ENCODE measurements at regions not wholly inside any gene's neighbourhood (a gene's known extent, or its start where the extent isn't known, plus 50 kb on each side); places are given as distances from the start of the nearest gene placed in this dataset.

- no peak for DNase-seq (ENCODE audit: low read depth, low spot score)
- TF ChIP-seq ZNF274 (IDR thresholded peaks at IDR 0.05; ENCODE audit: low read depth, low read length) (no peak), SUZ12 (IDR thresholded peaks at IDR 0.05; ENCODE audit: extremely low read depth, insufficient read depth, insufficient read length) (no peak), YY1 (IDR thresholded peaks at IDR 0.05; ENCODE audit: insufficient read depth, insufficient read length) (no peak)
- Histone ChIP-seq H3K9me3 (ENCODE audit: insufficient read depth, low read length) (no peaks in the 10 kb centered on the region; the same call in 1 of the 2 replicates), H3K9ac (ENCODE audit: insufficient read length, low read depth) (no peak overlapping the region), H3K4me3 (ENCODE audit: insufficient read length, low read depth) (no peak overlapping the region), H3K27me3 (ENCODE audit: insufficient read depth, insufficient read length) (no peaks in the 10 kb centered on the region), H3K4me1 (ENCODE audit: insufficient read depth, insufficient read length) (no peaks in the 10 kb centered on the region), H3K36me3 (ENCODE audit: insufficient read depth, insufficient read length, low read length) (no peaks in the 10 kb centered on the region)
Observed at GRCh38 chr6:102582569-102582968, 1189.1 kb downstream of the GRIK2 start.

- Histone ChIP-seq H3K36me3 (ENCODE audit: insufficient read depth, insufficient read length, low read length) (no peaks in the 10 kb centered on the region), H3K4me1 (ENCODE audit: insufficient read depth, insufficient read length) (no peaks in the 10 kb centered on the region), H3K4me3 (ENCODE audit: insufficient read length, low read depth) (no peak overlapping the region), H3K9me3 (ENCODE audit: insufficient read depth, low read length) (no peaks in the 10 kb centered on the region; the same call in 1 of the 2 replicates), H3K27me3 (ENCODE audit: insufficient read depth, insufficient read length) (no peaks in the 10 kb centered on the region), H3K9ac (ENCODE audit: insufficient read length, low read depth) (no peak overlapping the region)
- no peak for DNase-seq (ENCODE audit: low read depth, low spot score)
- TF ChIP-seq ZNF274 (IDR thresholded peaks at IDR 0.05; ENCODE audit: low read depth, low read length) = no peak
Observed at GRCh38 chr6:102581378-102582124, 1188.0 kb downstream of the GRIK2 start.

GRCh38 chr6:102571236-102571908 lies 1177.9 kb downstream of the GRIK2 start:
- no peak for DNase-seq (ENCODE audit: low read depth, low spot score)
- H3K27me3 ChIP-seq (ENCODE audit: insufficient read depth, insufficient read length) = no peaks in the 10 kb centered on the region
- no peaks in the 10 kb centered on the region for H3K36me3 ChIP-seq (ENCODE audit: insufficient read depth, insufficient read length, low read length)
- no peaks in the 10 kb centered on the region for H3K4me1 ChIP-seq (ENCODE audit: insufficient read depth, insufficient read length)
- TF ChIP-seq SUZ12 (IDR thresholded peaks at IDR 0.05; ENCODE audit: extremely low read depth, insufficient read depth, insufficient read length) (no peak), ZNF274 (IDR thresholded peaks at IDR 0.05; ENCODE audit: low read depth, low read length) (no peak), YY1 (IDR thresholded peaks at IDR 0.05; ENCODE audit: insufficient read depth, insufficient read length) (no peak)
- no peaks in the 10 kb centered on the region for H3K9me3 ChIP-seq (ENCODE audit: insufficient read depth, low read length)
- no peak overlapping the region for H3K4me3 ChIP-seq (ENCODE audit: insufficient read length, low read depth)
- no peak overlapping the region for H3K9ac ChIP-seq (ENCODE audit: insufficient read length, low read depth)

GRCh38 chr6:102562713-102563112 lies 1169.2 kb downstream of the GRIK2 start:
- Histone ChIP-seq H3K9ac (ENCODE audit: insufficient read length, low read depth) (no peak overlapping the region), H3K4me3 (ENCODE audit: insufficient read length, low read depth) (no peak overlapping the region), H3K9me3 (ENCODE audit: insufficient read depth, low read length) (no peaks in the 10 kb centered on the region), H3K36me3 (ENCODE audit: insufficient read depth, insufficient read length, low read length) (no peaks in the 10 kb centered on the region), H3K27me3 (ENCODE audit: insufficient read depth, insufficient read length) (no peaks in the 10 kb centered on the region), H3K4me1 (ENCODE audit: insufficient read depth, insufficient read length) (no peaks in the 10 kb centered on the region)
- DNase-seq (ENCODE audit: low read depth, low spot score) = no peak
- TF ChIP-seq SUZ12 (IDR thresholded peaks at IDR 0.05; ENCODE audit: extremely low read depth, insufficient read depth, insufficient read length) (no peak), YY1 (IDR thresholded peaks at IDR 0.05; ENCODE audit: insufficient read depth, insufficient read length) (no peak), ZNF274 (IDR thresholded peaks at IDR 0.05; ENCODE audit: low read depth, low read length) (no peak)

- TF ChIP-seq YY1 (IDR thresholded peaks at IDR 0.05; ENCODE audit: insufficient read depth, insufficient read length) (no peak), ZNF274 (IDR thresholded peaks at IDR 0.05; ENCODE audit: low read depth, low read length) (no peak), SUZ12 (IDR thresholded peaks at IDR 0.05; ENCODE audit: extremely low read depth, insufficient read depth, insufficient read length) (no peak)
- H3K9me3 ChIP-seq (ENCODE audit: insufficient read depth, low read length) = no peaks in the 10 kb centered on the region
- DNase-seq (ENCODE audit: low read depth, low spot score) = no peak
Observed at GRCh38 chr6:102553214-102553613, 1159.7 kb downstream of the GRIK2 start.

GRCh38 chr6:102549221-102549874 lies 1155.8 kb downstream of the GRIK2 start:
- no peaks in the 10 kb centered on the region for H3K9me3 ChIP-seq (ENCODE audit: insufficient read depth, low read length)
- H3K4me3 ChIP-seq (ENCODE audit: insufficient read length, low read depth) = no peak overlapping the region
- no peaks in the 10 kb centered on the region for H3K36me3 ChIP-seq (ENCODE audit: insufficient read depth, insufficient read length, low read length)
- no peak overlapping the region for H3K9ac ChIP-seq (ENCODE audit: insufficient read length, low read depth)
- TF ChIP-seq ZNF274 (IDR thresholded peaks at IDR 0.05; ENCODE audit: low read depth, low read length) (no peak), YY1 (IDR thresholded peaks at IDR 0.05; ENCODE audit: insufficient read depth, insufficient read length) (no peak), SUZ12 (IDR thresholded peaks at IDR 0.05; ENCODE audit: extremely low read depth, insufficient read depth, insufficient read length) (no peak)
- no peaks in the 10 kb centered on the region for H3K4me1 ChIP-seq (ENCODE audit: insufficient read depth, insufficient read length)
- DNase-seq (ENCODE audit: low read depth, low spot score) = no peak
- no peaks in the 10 kb centered on the region for H3K27me3 ChIP-seq (ENCODE audit: insufficient read depth, insufficient read length)

More at GRCh38 chr6:102553214-102553613, 1159.7 kb downstream of the GRIK2 start:
- Histone ChIP-seq H3K27me3 (ENCODE audit: insufficient read depth, insufficient read length) (no peaks in the 10 kb centered on the region), H3K4me1 (ENCODE audit: insufficient read depth, insufficient read length) (no peaks in the 10 kb centered on the region), H3K9ac (ENCODE audit: insufficient read length, low read depth) (no peak overlapping the region), H3K36me3 (ENCODE audit: insufficient read depth, insufficient read length, low read length) (no peaks in the 10 kb centered on the region), H3K4me3 (ENCODE audit: insufficient read length, low read depth) (no peak overlapping the region)

GRCh38 chr6:102525336-102525735 lies 1131.8 kb downstream of the GRIK2 start:
- Histone ChIP-seq H3K4me1 (ENCODE audit: insufficient read depth, insufficient read length) (no peaks in the 10 kb centered on the region), H3K36me3 (ENCODE audit: insufficient read depth, insufficient read length, low read length) (no peaks in the 10 kb centered on the region), H3K4me3 (ENCODE audit: insufficient read length, low read depth) (no peak overlapping the region), H3K9me3 (ENCODE audit: insufficient read depth, low read length) (no peaks in the 10 kb centered on the region), H3K27me3 (ENCODE audit: insufficient read depth, insufficient read length) (no peaks in the 10 kb centered on the region), H3K9ac (ENCODE audit: insufficient read length, low read depth) (no peak overlapping the region)
- no peak for DNase-seq (ENCODE audit: low read depth, low spot score)
- TF ChIP-seq YY1 (IDR thresholded peaks at IDR 0.05; ENCODE audit: insufficient read depth, insufficient read length) = no peak
- TF ChIP-seq ZNF274 (IDR thresholded peaks at IDR 0.05; ENCODE audit: low read depth, low read length) = no peak
- TF ChIP-seq SUZ12 (IDR thresholded peaks at IDR 0.05; ENCODE audit: extremely low read depth, insufficient read depth, insufficient read length) = no peak
